ENCODE measurements at regions not wholly inside any gene's neighbourhood (a gene's known extent, or its start where the extent isn't known, plus 50 kb on each side); places are given as distances from the start of the nearest gene placed in this dataset.

GRCh38 chr2:126802774-126803433 is 95.8 kb upstream of the TEX51 start:
- Mint-ChIP-seq H3K27ac (no peak overlapping the region), H3K27me3 (ENCODE audit: low read depth) (peaks cover 15% of the 10 kb centered on the region), H3K36me3 (ENCODE audit: low read depth) (no peaks in the 10 kb centered on the region), H3K4me1 (peaks cover 6% of the 10 kb centered on the region), H3K4me3 (no peak overlapping the region), H3K9me3 (peaks cover 5% of the 10 kb centered on the region)
- TF ChIP-seq CTCF (IDR thresholded peaks at IDR 0.05; ENCODE audit: unreplicated experiment in 3 of 3), result no peak

GRCh38 chr2:126803434-126803775 is 95.3 kb upstream of the TEX51 start:
- no peaks in the 10 kb centered on the region for H3K36me3 Mint-ChIP-seq (ENCODE audit: low read depth)
- H3K9me3 Mint-ChIP-seq, result peaks cover 5% of the 10 kb centered on the region
- peaks cover 15% of the 10 kb centered on the region for H3K27me3 Mint-ChIP-seq (ENCODE audit: low read depth)
- no peak for TF ChIP-seq CTCF (IDR thresholded peaks at IDR 0.05; ENCODE audit: unreplicated experiment in 3 of 3)
- H3K4me3 Mint-ChIP-seq, result no peak overlapping the region
- peaks cover 6% of the 10 kb centered on the region for H3K4me1 Mint-ChIP-seq
- H3K27ac Mint-ChIP-seq, result no peak overlapping the region

- Mint-ChIP-seq H3K4me1 (peaks cover 6% of the 10 kb centered on the region), H3K9me3 (peaks cover 5% of the 10 kb centered on the region), H3K27me3 (ENCODE audit: low read depth) (peaks cover 17% of the 10 kb centered on the region), H3K4me3 (no peak overlapping the region), H3K36me3 (ENCODE audit: low read depth) (no peaks in the 10 kb centered on the region), H3K27ac (no peak overlapping the region)
- TF ChIP-seq CTCF (IDR thresholded peaks at IDR 0.05; ENCODE audit: unreplicated experiment in 3 of 3), result no peak
Observed at GRCh38 chr2:126804347-126804746, 94.3 kb upstream of the TEX51 start.

- H3K27me3 Mint-ChIP-seq (ENCODE audit: low read depth), result peaks cover 16% of the 10 kb centered on the region
- no peak for TF ChIP-seq CTCF (IDR thresholded peaks at IDR 0.05; ENCODE audit: unreplicated experiment in 3 of 3)
- no peak overlapping the region for H3K27ac Mint-ChIP-seq
- no peaks in the 10 kb centered on the region for H3K36me3 Mint-ChIP-seq (ENCODE audit: low read depth)
- H3K4me1 Mint-ChIP-seq, result no peaks in the 10 kb centered on the region
- peaks cover 13% of the 10 kb centered on the region for H3K9me3 Mint-ChIP-seq
- H3K4me3 Mint-ChIP-seq, result no peak overlapping the region
Observed at GRCh38 chr2:126808929-126809328, 89.8 kb upstream of the TEX51 start.

GRCh38 chr2:126809340-126809739 is 89.3 kb upstream of the TEX51 start:
- peaks cover 17% of the 10 kb centered on the region for H3K9me3 Mint-ChIP-seq
- no peak for TF ChIP-seq CTCF (IDR thresholded peaks at IDR 0.05; ENCODE audit: unreplicated experiment in 3 of 3)
- peaks cover 16% of the 10 kb centered on the region for H3K27me3 Mint-ChIP-seq (ENCODE audit: low read depth)
- no peak overlapping the region for H3K27ac Mint-ChIP-seq
- no peaks in the 10 kb centered on the region for H3K4me1 Mint-ChIP-seq
- H3K4me3 Mint-ChIP-seq, result no peak overlapping the region
- H3K36me3 Mint-ChIP-seq (ENCODE audit: low read depth), result no peaks in the 10 kb centered on the region

GRCh38 chr2:126810001-126810400 is 88.7 kb upstream of the TEX51 start:
- Mint-ChIP-seq H3K4me3 (no peak overlapping the region), H3K9me3 (peaks cover 24% of the 10 kb centered on the region), H3K4me1 (no peaks in the 10 kb centered on the region), H3K27ac (no peak overlapping the region), H3K27me3 (ENCODE audit: low read depth) (peaks cover 18% of the 10 kb centered on the region), H3K36me3 (ENCODE audit: low read depth) (no peaks in the 10 kb centered on the region)
- no peak for TF ChIP-seq CTCF (IDR thresholded peaks at IDR 0.05; ENCODE audit: unreplicated experiment in 3 of 3)

All from nephron (organoid).